Mucosa of descending colon (tissue), 3 donors: ENCODE measurements at regions not wholly inside any gene's neighbourhood (a gene's known extent, or its start where the extent isn't known, plus 50 kb on each side); places are given as distances from the start of the nearest gene placed in this dataset.

Experiments
- ATAC-seq: fragments of 200-7000 bp; cut with Tn5 transposase; one replicate; pipeline ENCODE4 v1.9.1; 2020; ENCODE audit warnings: mild to moderate bottlenecking, moderate library complexity
- DNase-seq, 3 donors: peaks; one replicate each; pipeline ENCODE4 v3.0.0-alpha.2; 2020
- H3K36me3 ChIP-seq: fragments of 200-600 bp; one replicate; pipeline ENCODE4 v1.8.0; 2021; ENCODE audit warnings: low read depth, mild to moderate bottlenecking
- H3K4me1 ChIP-seq: fragments of 200-600 bp; one replicate; pipeline ENCODE4 v1.8.0; 2021; ENCODE audit warnings: low read depth, mild to moderate bottlenecking
- H3K4me3 ChIP-seq: fragments of 200-600 bp; one replicate; pipeline ENCODE4 v1.8.0; 2021; ENCODE audit warnings: mild to moderate bottlenecking
- H3K9me3 ChIP-seq: fragments of 200-600 bp; one replicate; pipeline ENCODE4 v1.8.0; 2021; ENCODE audit warnings: mild to moderate bottlenecking
- CTCF ChIP-seq: fragments of 200-600 bp; IDR thresholded peaks from one replicate; pipeline ENCODE4 v1.8.0; 2022; ENCODE audit warnings: antibody characterized with exemption, mild to moderate bottlenecking
- intact Hi-C, 2 donors: fragments of 100-400 bp; cut with DNase I in 1 of 2; cut with micrococcal nuclease in 1 of 2; formaldehyde crosslinking; loops; one replicate each; pipeline versions ENCODE4 v1.11.0 to v1.11.1; 2022; cut with DNase I, micrococcal nuclease
- donor health status: DM: no; HTN: no; CAD: no; lungs with moderate emphysema.
- donor health status: DM: no; HTN: no; CAD: no.
- donor health status: DM: no; HTN: yes; CAD: no.

- H3K4me1 ChIP-seq = no peaks in the 10 kb centered on the region
- H3K9me3 ChIP-seq = no peaks in the 10 kb centered on the region
- H3K36me3 ChIP-seq = no peaks in the 10 kb centered on the region
- TF ChIP-seq CTCF = no peak
- intact Hi-C loops = no loop called here
- no peak overlapping the region for H3K4me3 ChIP-seq
- DNase-seq (no peak), ATAC-seq (no peak)
These were observed 713.3 kb downstream of the GBE1 start for GRCh38 chr3:81048058-81048665.

GRCh38 chr3:81045976-81046375 is 715.5 kb downstream of the GBE1 start:
- no peaks in the 10 kb centered on the region for H3K9me3 ChIP-seq
- TF ChIP-seq CTCF = no peak
- H3K36me3 ChIP-seq = no peaks in the 10 kb centered on the region
- intact Hi-C loops = no loop called here
- DNase-seq (no peak), ATAC-seq (no peak)
- no peak overlapping the region for H3K4me3 ChIP-seq
- no peaks in the 10 kb centered on the region for H3K4me1 ChIP-seq

GRCh38 chr3:81045246-81045645 is 716.2 kb downstream of the GBE1 start:
- no peak overlapping the region for H3K4me3 ChIP-seq
- ATAC-seq (no peak), DNase-seq (no peak)
- no peak for TF ChIP-seq CTCF
- H3K4me1 ChIP-seq = no peaks in the 10 kb centered on the region
- H3K36me3 ChIP-seq = no peaks in the 10 kb centered on the region
- H3K9me3 ChIP-seq = no peaks in the 10 kb centered on the region
- intact Hi-C loops = no loop called here

DNA sequence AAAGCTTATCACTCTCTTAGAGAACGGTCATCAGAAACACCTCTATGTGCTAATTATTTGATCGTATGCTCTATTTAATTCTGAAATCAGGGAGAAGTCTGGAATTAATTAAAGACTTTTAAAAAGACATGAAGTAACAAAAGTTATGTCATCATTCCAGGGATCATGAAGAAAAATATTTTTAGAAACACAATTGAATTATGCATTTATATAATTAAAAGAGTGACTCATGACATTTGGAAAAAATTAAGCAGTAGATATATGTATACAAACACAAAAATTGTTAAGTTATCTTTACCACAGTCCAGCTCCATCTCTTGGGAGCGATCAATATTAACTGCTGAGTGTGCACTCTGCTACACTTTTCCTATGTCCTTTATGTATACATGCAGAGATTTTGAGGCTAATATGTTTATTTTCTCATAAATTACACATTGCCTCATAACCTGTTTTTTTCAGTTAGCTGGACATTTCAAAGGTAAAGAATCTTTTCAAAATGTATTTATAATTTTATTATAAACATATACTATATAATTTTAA is 717.7 kb downstream of the GBE1 start:
- Histone ChIP-seq H3K9me3 (no peaks in the 10 kb centered on the region), H3K36me3 (no peaks in the 10 kb centered on the region), H3K4me1 (no peaks in the 10 kb centered on the region), H3K4me3 (no peak overlapping the region)
- no peak for ATAC-seq
- no peak for TF ChIP-seq CTCF
- intact Hi-C loops = no loop called here
- DNase-seq = no peak

DNA sequence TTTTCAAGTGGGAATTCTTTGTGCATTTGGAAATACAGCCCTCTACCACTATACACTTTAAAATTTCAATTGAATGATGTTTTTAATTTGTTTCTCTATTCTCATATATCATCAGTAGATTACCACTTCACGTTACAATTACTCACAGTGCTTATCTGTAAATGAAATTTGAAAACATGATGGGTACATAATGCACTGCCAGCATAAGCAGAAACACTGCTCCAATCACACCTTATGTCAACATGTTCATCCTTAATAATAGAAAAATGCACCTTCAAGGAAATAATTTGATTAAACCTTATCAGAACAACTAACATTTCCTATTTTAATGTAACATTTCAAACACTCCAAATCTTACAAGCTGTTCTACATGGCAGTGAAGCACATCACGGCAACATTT is 718.4 kb downstream of the GBE1 start:
- intact Hi-C loops = no loop called here
- no peak for TF ChIP-seq CTCF
- ATAC-seq = no peak

DNA sequence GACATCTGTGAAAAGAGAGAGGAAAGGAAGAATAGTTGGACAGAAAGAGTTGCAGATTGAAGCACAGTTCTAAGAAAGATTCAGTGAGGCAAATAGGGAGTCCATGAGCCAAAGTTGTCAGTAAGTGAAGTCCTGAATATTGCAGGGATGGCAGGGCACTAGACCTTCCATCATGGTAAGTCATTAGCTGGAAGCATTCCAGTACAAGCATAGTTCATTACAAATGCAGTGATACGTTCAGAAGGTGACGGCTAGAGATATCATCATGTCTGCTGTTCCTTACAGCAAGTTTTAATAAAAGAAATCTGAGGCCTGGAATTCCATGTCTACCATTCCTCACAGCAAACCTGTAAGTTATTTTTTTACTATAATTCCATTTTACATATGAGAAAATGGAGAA is 720.1 kb downstream of the GBE1 start:
- no peak for TF ChIP-seq CTCF
- DNase-seq = no peak
- no peaks in the 10 kb centered on the region for H3K9me3 ChIP-seq
- no peak for ATAC-seq
- intact Hi-C loops = no loop called here
- H3K4me3 ChIP-seq = no peak overlapping the region
- H3K36me3 ChIP-seq = no peaks in the 10 kb centered on the region
- H3K4me1 ChIP-seq = no peaks in the 10 kb centered on the region

More for the DNA sequence above, 718.4 kb downstream of the GBE1 start:
- no peaks in the 10 kb centered on the region for H3K9me3 ChIP-seq
- no peaks in the 10 kb centered on the region for H3K36me3 ChIP-seq
- DNase-seq = no peak
- H3K4me1 ChIP-seq = no peaks in the 10 kb centered on the region
- H3K4me3 ChIP-seq = no peak overlapping the region
